CD14-positive monocyte (primary cell): ENCODE measurements at regions not wholly inside any gene's neighbourhood (a gene's known extent, or its start where the extent isn't known, plus 50 kb on each side); places are given as distances from the start of the nearest gene placed in this dataset.

Experiments
- DNase-seq, 3 donors: peaks; one replicate each; pipeline ENCODE4 v3.0.0-alpha.2; 2011 to 2022
- H2AFZ ChIP-seq: 2 replicates; pipeline ENCODE4 v1.6.0; 2012; ENCODE audit warnings: mild to moderate bottlenecking, low read depth, low read length, inconsistent platforms; ENCODE audit not compliant: insufficient read depth, poor library complexity, severe bottlenecking
- H3K27ac ChIP-seq, 2 donors: 1 replicate in 1 of 2; 2 replicates in 1 of 2; pipeline ENCODE4 v1.5.1; 2012 to 2013; ENCODE audit warnings: low read length in 2 of 2, control low read depth in 1 of 2, inconsistent platforms in 1 of 2, low read depth in 1 of 2, mild to moderate bottlenecking in 1 of 2
- H3K27me3 ChIP-seq, 2 donors: one replicate each; pipeline versions ENCODE4 v1.6.0 to v1.6.1; 2011 to 2013; ENCODE audit warnings: low read length in 2 of 2; ENCODE audit not compliant: control insufficient read depth in 2 of 2, insufficient read depth in 2 of 2
- H3K36me3 ChIP-seq, 2 donors: replicated peaks in 1 of 2; 1 replicate in 1 of 2; 2 replicates in 1 of 2; pipeline versions ENCODE4 v1.5.1 to v1.6.1; 2012 to 2013; ENCODE audit warnings: low read length in 2 of 2, control low read depth in 1 of 2, inconsistent platforms in 1 of 2, mild to moderate bottlenecking in 1 of 2; ENCODE audit not compliant: insufficient read depth in 2 of 2, control insufficient read depth in 1 of 2
- H3K4me1 ChIP-seq, 2 donors: 1 replicate in 1 of 2; 2 replicates in 1 of 2; pipeline versions ENCODE4 v1.5.1 to v1.6.1; 2012 to 2013; ENCODE audit warnings: low read length in 2 of 2, control low read depth in 1 of 2, inconsistent platforms in 1 of 2, mild to moderate bottlenecking in 1 of 2, moderate library complexity in 1 of 2; ENCODE audit not compliant: insufficient read depth in 2 of 2, control insufficient read depth in 1 of 2
- H3K4me2 ChIP-seq: replicated peaks from 2 replicates; pipeline ENCODE3; 2012; ENCODE audit warnings: low read length, moderate library complexity, mild to moderate bottlenecking; ENCODE audit not compliant: poor library complexity, severe bottlenecking; ENCODE audit errors: extremely low read depth
- H3K4me3 ChIP-seq, 3 experiments: fragments of 200-600 bp in 1 of 3; sonication (generic) in 1 of 3; replicated peaks in 1 of 3; 1 replicate in 2 of 3; 2 replicates in 1 of 3; pipeline ENCODE4 v1.5.1; 2011 to 2013; ENCODE audit warnings: low read length in 3 of 3, mild to moderate bottlenecking in 3 of 3, control low read depth in 2 of 3, low read depth in 2 of 3, inconsistent platforms in 1 of 3, moderate library complexity in 1 of 3
- H3K79me2 ChIP-seq: 2 replicates; pipeline ENCODE4 v1.6.0; 2012; ENCODE audit warnings: mild to moderate bottlenecking, control low read depth, inconsistent platforms, low read length, moderate library complexity; ENCODE audit not compliant: insufficient read depth
- H3K9ac ChIP-seq: 2 replicates; pipeline ENCODE4 v1.6.0; 2017; ENCODE audit warnings: low read length, mild to moderate bottlenecking; ENCODE audit not compliant: insufficient read depth, poor library complexity, severe bottlenecking
- H3K9me3 ChIP-seq, 2 donors: replicated peaks in 1 of 2; 1 replicate in 1 of 2; 2 replicates in 1 of 2; pipeline versions ENCODE4 v1.5.1 to v1.6.1; 2012 to 2013; ENCODE audit warnings: low read length in 2 of 2, control low read depth in 1 of 2; ENCODE audit not compliant: control insufficient read depth in 1 of 2, insufficient read depth in 1 of 2
- H4K20me1 ChIP-seq: 2 replicates; pipeline ENCODE4 v1.6.0; 2012; ENCODE audit warnings: mild to moderate bottlenecking, low read length, control low read depth, moderate library complexity; ENCODE audit not compliant: insufficient read depth
- H3K27ac Mint-ChIP-seq, 7 donors: one replicate each; pipeline ENCODE4 v1.8.0; 2020; ENCODE audit warnings: mild to moderate bottlenecking in 7 of 7, mixed read lengths in 7 of 7, moderate library complexity in 6 of 7, inconsistent platforms in 2 of 7
- H3K27me3 Mint-ChIP-seq, 3 donors: one replicate each; pipeline ENCODE4 v1.8.0; 2021 to 2022; ENCODE audit warnings: low read depth in 3 of 3, mild to moderate bottlenecking in 3 of 3, mixed read lengths in 3 of 3, moderate library complexity in 3 of 3, inconsistent platforms in 1 of 3
- H3K36me3 Mint-ChIP-seq, 2 donors: one replicate each; pipeline ENCODE4 v1.8.0; 2020; ENCODE audit warnings: mixed read lengths in 2 of 2, inconsistent platforms in 1 of 2, mild to moderate bottlenecking in 1 of 2
- H3K4me1 Mint-ChIP-seq: one replicate; pipeline ENCODE4 v1.8.0; 2020; ENCODE audit warnings: mild to moderate bottlenecking, mixed read lengths
- H3K4me3 Mint-ChIP-seq, 2 donors: one replicate each; pipeline ENCODE4 v1.8.0; 2020; ENCODE audit warnings: mild to moderate bottlenecking in 2 of 2, mixed read lengths in 2 of 2, moderate library complexity in 1 of 2
- H3K9me3 Mint-ChIP-seq, 7 donors: one replicate each; pipeline ENCODE4 v1.8.0; 2020 to 2022; ENCODE audit warnings: mixed read lengths in 7 of 7, mild to moderate bottlenecking in 6 of 7, moderate library complexity in 6 of 7, inconsistent platforms in 2 of 7
- CTCF ChIP-seq: fragments of 200-600 bp; IDR thresholded peaks from one replicate; pipeline ENCODE4 v1.8.0; 2022; ENCODE audit warnings: antibody characterized with exemption, mild to moderate bottlenecking
- WGBS: methylation state at CpG from one replicate; pipeline ENCODE4 v1.1.5; 2013; ENCODE audit warnings: missing lambda C conversion rate; ENCODE audit not compliant: insufficient coverage; 5-methylcytosine and 5-hydroxymethylcytosine counted together
- intact Hi-C, 2 donors: fragments of 100-400 bp; cut with micrococcal nuclease; formaldehyde crosslinking; loops; one replicate each; pipeline versions ENCODE4 v1.15.0 to v1.15.1; 2023

GRCh38 chr16:54694651-54695050 lies 236.0 kb upstream of the IRX5 start:
- no peak overlapping the region for H3K4me3 Mint-ChIP-seq
- Histone ChIP-seq H3K36me3 (no peaks in the 10 kb centered on the region), H4K20me1 (no peaks in the 10 kb centered on the region), H3K27ac (no peak overlapping the region), H3K4me1 (no peaks in the 10 kb centered on the region), H2AFZ (no peak overlapping the region), H3K9ac (no peak overlapping the region), H3K9me3 (no peaks in the 10 kb centered on the region), H3K4me3 (no peak overlapping the region), H3K27me3 (no peaks in the 10 kb centered on the region), H3K4me2 (no peak overlapping the region), H3K79me2 (no peaks in the 10 kb centered on the region)
- no peak for TF ChIP-seq CTCF
- H3K4me1 Mint-ChIP-seq = no peaks in the 10 kb centered on the region
- intact Hi-C loops = no loop called here
- H3K27ac Mint-ChIP-seq = no peak overlapping the region
- H3K36me3 Mint-ChIP-seq = no peaks in the 10 kb centered on the region
- DNase-seq = no peak
- peaks cover 0 to 6% (median 0%) of the 10 kb centered on the region in 7 donors for H3K9me3 Mint-ChIP-seq
- peaks cover 2 to 6% (median 3%) of the 10 kb centered on the region in 3 donors for H3K27me3 Mint-ChIP-seq
- WGBS = no CpG with 5 or more reads among the region's 2 CpGs

- no peaks in the 10 kb centered on the region for H3K36me3 ChIP-seq
Observed at GRCh38 chr16:54693864-54694263, 236.8 kb upstream of the IRX5 start.

More at GRCh38 chr16:54693864-54694263, 236.8 kb upstream of the IRX5 start:
- peaks cover 2 to 6% (median 3%) of the 10 kb centered on the region in 3 donors for H3K27me3 Mint-ChIP-seq
- Histone ChIP-seq H3K4me2 (no peak overlapping the region), H3K27me3 (no peaks in the 10 kb centered on the region), H4K20me1 (no peaks in the 10 kb centered on the region), H3K4me1 (no peaks in the 10 kb centered on the region), H3K4me3 (no peak overlapping the region), H3K9ac (no peak overlapping the region), H2AFZ (no peak overlapping the region), H3K27ac (no peak overlapping the region), H3K79me2 (no peaks in the 10 kb centered on the region), H3K9me3 (no peaks in the 10 kb centered on the region)
- H3K27ac Mint-ChIP-seq = no peak overlapping the region
- no peaks in the 10 kb centered on the region for H3K36me3 Mint-ChIP-seq
- H3K9me3 Mint-ChIP-seq = peaks cover 0 to 6% (median 0%) of the 10 kb centered on the region in 7 donors
- H3K4me3 Mint-ChIP-seq = no peak overlapping the region
- DNase-seq = no peak
- intact Hi-C loops = no loop called here
- TF ChIP-seq CTCF = no peak
- H3K4me1 Mint-ChIP-seq = no peaks in the 10 kb centered on the region
